PC-3 (cell line): ENCODE measurements at regions not wholly inside any gene's neighbourhood (a gene's known extent, or its start where the extent isn't known, plus 50 kb on each side); places are given as distances from the start of the nearest gene placed in this dataset.

Experiments used
- ATAC-seq: fragments of 200-7000 bp; cut with Tn5 transposase; 2 replicates; pipeline ENCODE4 v1.9.1; 2020; ENCODE audit warnings: mild to moderate bottlenecking, moderate library complexity
- BruUV-seq: library from RNA; stranded (reverse); fragments of 400-500 nt; replicated peaks from 2 replicates; lab custom pipeline; 2021; lab: Mats Ljungman, UMichigan
- CTCF ChIA-PET: fragments of 300-600 bp; sonication (Branson Sonifier 250); formaldehyde crosslinking; loops from one replicate; lab custom pipeline; 2022; ENCODE audit warnings: antibody characterized with exemption; lab: Charles Lee
- POLR2A ChIA-PET: fragments of 300-600 bp; sonication (Branson Sonifier 250); formaldehyde crosslinking; loops from one replicate; lab custom pipeline; 2022; ENCODE audit warnings: antibody characterized with exemption; ENCODE audit not compliant: unreplicated experiment; lab: Charles Lee
- DNase-seq: peaks from one replicate; pipeline ENCODE4 v3.0.0-alpha.2; 2015
- H2AFZ ChIP-seq: fragments of 300-600 bp; sonication (generic); 2 replicates; pipeline ENCODE4 v1.6.0; 2016; ENCODE audit warnings: antibody characterized with exemption, low read length
- H3F3A ChIP-seq: fragments of 300-600 bp; sonication (generic); one replicate; pipeline ENCODE4 v1.6.0; 2017; ENCODE audit warnings: antibody characterized with exemption, low read length, control low read depth, mild to moderate bottlenecking; ENCODE audit not compliant: unreplicated experiment
- H3K27ac ChIP-seq: fragments of 300-600 bp; sonication (generic); 2 replicates; pipeline ENCODE4 v1.5.1; 2016; ENCODE audit warnings: mild to moderate bottlenecking, low read length
- H3K27me3 ChIP-seq: fragments of 300-600 bp; sonication (generic); 2 replicates; pipeline ENCODE4 v1.6.1; 2016; ENCODE audit warnings: low read length, mixed read lengths
- H3K36me3 ChIP-seq: fragments of 300-600 bp; sonication (generic); 2 replicates; pipeline ENCODE4 v1.6.1; 2016; ENCODE audit warnings: low read depth, mixed run types, low read length, mixed read lengths
- H3K4me1 ChIP-seq: fragments of 300-600 bp; sonication (generic); 2 replicates; pipeline ENCODE4 v1.5.1; 2016; ENCODE audit warnings: low read length; ENCODE audit not compliant: insufficient read depth
- H3K4me2 ChIP-seq: fragments of 300-600 bp; sonication (generic); 2 replicates; pipeline ENCODE4 v1.6.0; 2016; ENCODE audit warnings: low read length
- H3K4me3 ChIP-seq: fragments of 300-600 bp; sonication (generic); 2 replicates; pipeline ENCODE4 v1.5.1; 2016; ENCODE audit warnings: mild to moderate bottlenecking, low read length, mixed read lengths
- H3K79me2 ChIP-seq: fragments of 300-600 bp; sonication (generic); 2 replicates; pipeline ENCODE4 v1.6.1; 2017; ENCODE audit warnings: low read length, mixed read lengths
- H3K9ac ChIP-seq: fragments of 300-600 bp; sonication (generic); 2 replicates; pipeline ENCODE4 v1.6.0; 2016; ENCODE audit warnings: mild to moderate bottlenecking, low read length
- H3K9me2 ChIP-seq: fragments of 300-600 bp; sonication (generic); replicated peaks from 2 replicates; pipeline ENCODE4 v1.6.1; 2016; ENCODE audit warnings: mixed run types, low read length, mixed read lengths
- H3K9me3 ChIP-seq: fragments of 300-600 bp; sonication (generic); 2 replicates; pipeline ENCODE4 v1.6.1; 2016; ENCODE audit warnings: low read length, mixed read lengths
- H4K20me1 ChIP-seq: fragments of 300-600 bp; sonication (generic); 2 replicates; pipeline ENCODE4 v1.6.1; 2016; ENCODE audit warnings: low read length, mixed read lengths
- CTCF ChIP-seq: fragments of 300-600 bp; sonication (generic); conservative IDR thresholded peaks from 2 replicates; pipeline ENCODE4 v1.5.1; 2017; ENCODE audit warnings: antibody characterized with exemption, low read depth, mild to moderate bottlenecking, low read length
- EZH2 ChIP-seq: fragments of 300-600 bp; sonication (generic); IDR thresholded peaks from one replicate; pipeline ENCODE4 v1.6.1; 2017; ENCODE audit warnings: antibody characterized with exemption, mild to moderate bottlenecking, low read length; ENCODE audit not compliant: unreplicated experiment
- EZH2phosphoT487 ChIP-seq: fragments of 300-600 bp; sonication (generic); IDR thresholded peaks from 2 replicates; pipeline ENCODE4 v1.6.1; 2018; ENCODE audit warnings: mild to moderate bottlenecking, antibody characterized with exemption, low read length, borderline replicate concordance
- intact Hi-C: fragments of 100-400 bp; cut with micrococcal nuclease; formaldehyde crosslinking; loops from 2 replicates; pipeline ENCODE4 v1.9.0; 2023

- no TSS peak for BruUV-seq
- POLR2A ChIA-PET = no interaction called here
These were observed 1037.4 kb upstream of the TMPRSS15 start for GRCh38 chr21:19440792-19441655.

GRCh38 chr21:19458295-19458694, 1054.7 kb upstream of the TMPRSS15 start:
- Histone ChIP-seq H3K9ac (no peak overlapping the region), H3K4me2 (no peak overlapping the region), H4K20me1 (no peaks in the 10 kb centered on the region), H3K27ac (no peak overlapping the region), H3K36me3 (no peaks in the 10 kb centered on the region), H3K27me3 (no peaks in the 10 kb centered on the region), H3K9me2 (no peaks in the 10 kb centered on the region), H3K9me3 (peaks cover 7% of the 10 kb centered on the region; the same call in 1 of the 2 replicates), H3F3A (no peaks in the 10 kb centered on the region), H3K79me2 (no peaks in the 10 kb centered on the region), H3K4me1 (no peaks in the 10 kb centered on the region), H2AFZ (no peak overlapping the region), H3K4me3 (no peak overlapping the region)
- ChIA-PET CTCF (no interaction called here), POLR2A (no interaction called here)
- intact Hi-C loops = no loop called here
- DNase-seq (no peak), ATAC-seq (no peak)
- no TSS peak for BruUV-seq
- TF ChIP-seq EZH2 = no peak
- no peak for TF ChIP-seq EZH2phosphoT487
- no peak for TF ChIP-seq CTCF

More at GRCh38 chr21:19440792-19441655, 1037.4 kb upstream of the TMPRSS15 start:
- Histone ChIP-seq H3K4me1 (no peaks in the 10 kb centered on the region), H3K27me3 (no peaks in the 10 kb centered on the region), H4K20me1 (no peaks in the 10 kb centered on the region), H3K27ac (no peak overlapping the region), H3K4me3 (no peak overlapping the region), H3K9me2 (no peaks in the 10 kb centered on the region), H3K9me3 (0 out of 2 replicates have a peak, but pooled peaks cover 4% of the 10 kb centered on the region), H2AFZ (no peak overlapping the region), H3F3A (no peaks in the 10 kb centered on the region), H3K79me2 (no peaks in the 10 kb centered on the region), H3K9ac (no peak overlapping the region), H3K36me3 (no peaks in the 10 kb centered on the region), H3K4me2 (no peak overlapping the region)
- ATAC-seq (no peak), DNase-seq (no peak)
- intact Hi-C loops = no loop called here
- CTCF ChIA-PET = no interaction called here
- TF ChIP-seq CTCF = no peak
- TF ChIP-seq EZH2 = no peak
